HUES6 (cell line): ENCODE measurements at regions not wholly inside any gene's neighbourhood (a gene's known extent, or its start where the extent isn't known, plus 50 kb on each side); places are given as distances from the start of the nearest gene placed in this dataset.

Source experiments
- H3K27ac ChIP-seq: 2 replicates; pipeline ENCODE4 v1.7.0; 2013; ENCODE audit warnings: low read depth, mild to moderate bottlenecking, low read length, inconsistent platforms
- H3K27me3 ChIP-seq: 2 replicates; pipeline ENCODE4 v1.6.1; 2013; ENCODE audit warnings: low read length; ENCODE audit not compliant: control insufficient read depth, insufficient read depth
- H3K36me3 ChIP-seq: 2 replicates; pipeline ENCODE4 v1.6.1; 2013; ENCODE audit warnings: low read length; ENCODE audit not compliant: control insufficient read depth, insufficient read depth
- H3K4me1 ChIP-seq: 2 replicates; pipeline ENCODE4 v1.6.1; 2013; ENCODE audit warnings: low read length; ENCODE audit not compliant: control insufficient read depth, insufficient read depth
- H3K4me3 ChIP-seq: 2 replicates; pipeline ENCODE4 v1.5.1; 2013; ENCODE audit warnings: low read depth, low read length
- H3K9ac ChIP-seq: one replicate; pipeline ENCODE4 v1.6.1; 2013; ENCODE audit warnings: mild to moderate bottlenecking, low read length
- H3K9me3 ChIP-seq: 2 replicates; pipeline ENCODE4 v1.6.1; 2013; ENCODE audit warnings: low read depth, low read length; ENCODE audit not compliant: control insufficient read depth, insufficient read depth

- no peaks in the 10 kb centered on the region for H3K9me3 ChIP-seq
- no peaks in the 10 kb centered on the region for H3K27me3 ChIP-seq
- H3K4me3 ChIP-seq, result no peak overlapping the region
- H3K9ac ChIP-seq, result peak overlapping the region; percentile 8
- H3K27ac ChIP-seq, result peak overlapping the region; percentile 54; the same call in 1 of the 2 replicates
- H3K4me1 ChIP-seq, result peaks cover 12% of the 10 kb centered on the region
- no peaks in the 10 kb centered on the region for H3K36me3 ChIP-seq
Observed at GRCh38 chr18:39969803-39970494, 1985.1 kb upstream of the PIK3C3 start.

GRCh38 chr18:39966275-39966674 lies 1988.8 kb upstream of the PIK3C3 start:
- H3K9ac ChIP-seq, result no peak overlapping the region
- H3K9me3 ChIP-seq, result no peaks in the 10 kb centered on the region
- H3K4me1 ChIP-seq, result peaks cover 12% of the 10 kb centered on the region
- no peak overlapping the region for H3K27ac ChIP-seq
- H3K36me3 ChIP-seq, result no peaks in the 10 kb centered on the region
- no peak overlapping the region for H3K4me3 ChIP-seq
- no peaks in the 10 kb centered on the region for H3K27me3 ChIP-seq

GRCh38 chr18:39962546-39962945 lies 1992.5 kb upstream of the PIK3C3 start:
- Histone ChIP-seq H3K27me3 (no peaks in the 10 kb centered on the region), H3K9ac (no peak overlapping the region), H3K36me3 (no peaks in the 10 kb centered on the region), H3K27ac (no peak overlapping the region), H3K4me1 (no peaks in the 10 kb centered on the region; the same call in 1 of the 2 replicates), H3K4me3 (no peak overlapping the region), H3K9me3 (0 out of 2 replicates have a peak, but pooled peaks cover 2% of the 10 kb centered on the region)

- H3K4me3 ChIP-seq, result no peak overlapping the region
- no peaks in the 10 kb centered on the region for H3K27me3 ChIP-seq
- H3K36me3 ChIP-seq, result no peaks in the 10 kb centered on the region
- H3K4me1 ChIP-seq, result no peaks in the 10 kb centered on the region; the same call in 1 of the 2 replicates
- 0 out of 2 replicates have a peak, but pooled peaks cover 5% of the 10 kb centered on the region for H3K9me3 ChIP-seq
- no peak overlapping the region for H3K27ac ChIP-seq
- H3K9ac ChIP-seq, result no peak overlapping the region
Observed at GRCh38 chr18:39960550-39960949, 1994.5 kb upstream of the PIK3C3 start.

- no peaks in the 10 kb centered on the region for H3K36me3 ChIP-seq
- H3K27me3 ChIP-seq, result no peaks in the 10 kb centered on the region
- H3K9me3 ChIP-seq, result 0 out of 2 replicates have a peak, but pooled peaks cover 5% of the 10 kb centered on the region
- no peak overlapping the region for H3K27ac ChIP-seq
- H3K4me3 ChIP-seq, result no peak overlapping the region
- no peaks in the 10 kb centered on the region; the same call in 1 of the 2 replicates for H3K4me1 ChIP-seq
- H3K9ac ChIP-seq, result no peak overlapping the region
Observed at GRCh38 chr18:39959839-39960238, 1995.2 kb upstream of the PIK3C3 start.

GRCh38 chr18:39958876-39959275 lies 1996.2 kb upstream of the PIK3C3 start:
- no peak overlapping the region for H3K27ac ChIP-seq
- H3K4me3 ChIP-seq, result no peak overlapping the region
- no peaks in the 10 kb centered on the region for H3K27me3 ChIP-seq
- no peak overlapping the region for H3K9ac ChIP-seq
- 0 out of 2 replicates have a peak, but pooled peaks cover 5% of the 10 kb centered on the region for H3K9me3 ChIP-seq
- no peaks in the 10 kb centered on the region; the same call in 1 of the 2 replicates for H3K4me1 ChIP-seq
- H3K36me3 ChIP-seq, result no peaks in the 10 kb centered on the region

- Histone ChIP-seq H3K4me3 (no peak overlapping the region), H3K27ac (no peak overlapping the region), H3K9me3 (0 out of 2 replicates have a peak, but pooled peaks cover 3% of the 10 kb centered on the region), H3K36me3 (no peaks in the 10 kb centered on the region), H3K4me1 (peaks cover 9% of the 10 kb centered on the region; the same call in 1 of the 2 replicates), H3K9ac (no peak overlapping the region), H3K27me3 (no peaks in the 10 kb centered on the region)
Observed at GRCh38 chr18:39952816-39953215, 2002.2 kb upstream of the PIK3C3 start.

GRCh38 chr18:39951142-39951720 lies 2003.8 kb upstream of the PIK3C3 start:
- Histone ChIP-seq H3K9me3 (no peaks in the 10 kb centered on the region), H3K4me1 (peaks cover 22% of the 10 kb centered on the region), H3K9ac (no peak overlapping the region), H3K27ac (no peak overlapping the region), H3K36me3 (no peaks in the 10 kb centered on the region), H3K4me3 (no peak overlapping the region), H3K27me3 (no peaks in the 10 kb centered on the region)

GRCh38 chr18:39946623-39947061 lies 2008.4 kb upstream of the PIK3C3 start:
- H3K27ac ChIP-seq, result peak overlapping the region; percentile 12; the same call in 1 of the 2 replicates
- no peak overlapping the region for H3K4me3 ChIP-seq
- no peaks in the 10 kb centered on the region for H3K9me3 ChIP-seq
- no peaks in the 10 kb centered on the region for H3K36me3 ChIP-seq
- no peak overlapping the region for H3K9ac ChIP-seq
- peaks cover 22% of the 10 kb centered on the region for H3K4me1 ChIP-seq
- no peaks in the 10 kb centered on the region for H3K27me3 ChIP-seq

GRCh38 chr18:39945076-39945475 lies 2010.0 kb upstream of the PIK3C3 start:
- Histone ChIP-seq H3K9ac (no peak overlapping the region), H3K27me3 (no peaks in the 10 kb centered on the region), H3K4me1 (peaks cover 22% of the 10 kb centered on the region), H3K4me3 (no peak overlapping the region), H3K36me3 (no peaks in the 10 kb centered on the region), H3K27ac (no peak overlapping the region), H3K9me3 (no peaks in the 10 kb centered on the region)

GRCh38 chr18:39942702-39943101 lies 2012.3 kb upstream of the PIK3C3 start:
- no peak overlapping the region for H3K9ac ChIP-seq
- peaks cover 12% of the 10 kb centered on the region for H3K4me1 ChIP-seq
- no peak overlapping the region for H3K4me3 ChIP-seq
- H3K9me3 ChIP-seq, result no peaks in the 10 kb centered on the region
- H3K27ac ChIP-seq, result no peak overlapping the region
- H3K27me3 ChIP-seq, result no peaks in the 10 kb centered on the region
- H3K36me3 ChIP-seq, result no peaks in the 10 kb centered on the region
